ENCODE measurements at regions not wholly inside any gene's neighbourhood (a gene's known extent, or its start where the extent isn't known, plus 50 kb on each side); places are given as distances from the start of the nearest gene placed in this dataset.
A peak's percentile ranks its signal among the peaks of the same experiment; 100 is the strongest.

- Histone ChIP-seq H3K27me3 (ENCODE audit: control insufficient read depth, insufficient read depth, low read length) (no peaks in the 10 kb centered on the region), H3K36me3 (ENCODE audit: control insufficient read depth, insufficient read depth, low read length) (no peaks in the 10 kb centered on the region), H3K4me3 (ENCODE audit: low read depth, low read length) (no peak overlapping the region)
- ChIA-PET CTCF (no interaction called here), POLR2A (no interaction called here)
- no peak for TF ChIP-seq CTCF (IDR thresholded peaks at IDR 0.05; ENCODE audit: insufficient read depth, low read depth, low read length)
- no peak for DNase-seq (ENCODE audit: low read depth)
Measured at GRCh38 chrX:121975671-121976070, 928.3 kb downstream of the GLUD2 start.

- no peak for TF ChIP-seq CTCF (IDR thresholded peaks at IDR 0.05; ENCODE audit: insufficient read depth, low read depth, low read length)
- Histone ChIP-seq H3K36me3 (ENCODE audit: control insufficient read depth, insufficient read depth, low read length) (no peaks in the 10 kb centered on the region), H3K27me3 (ENCODE audit: control insufficient read depth, insufficient read depth, low read length) (no peaks in the 10 kb centered on the region), H3K4me3 (ENCODE audit: low read depth, low read length) (no peak overlapping the region)
- ChIA-PET POLR2A (no interaction called here), CTCF (no interaction called here)
- peak; percentile 72 for DNase-seq (ENCODE audit: low read depth)
Measured at GRCh38 chrX:121987163-121987562, 939.8 kb downstream of the GLUD2 start.

DNA sequence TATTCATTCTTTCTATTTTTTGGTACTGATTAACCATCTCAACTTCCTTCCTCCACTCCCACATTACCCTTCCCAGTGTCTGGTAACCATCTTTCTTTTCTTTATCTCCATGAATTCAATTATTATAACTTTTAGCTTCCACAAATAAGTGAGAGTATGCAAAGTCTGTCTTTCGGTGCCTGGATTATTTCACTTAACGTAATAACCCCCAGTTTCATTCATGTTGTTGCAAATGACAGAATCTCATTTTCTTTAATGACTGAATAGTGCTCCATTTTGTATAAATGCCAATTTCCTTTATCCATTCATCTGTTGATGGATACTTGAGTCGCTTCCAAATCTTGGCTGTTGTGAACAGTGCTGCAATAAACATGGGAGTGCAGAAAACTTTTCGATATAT is 940.4 kb downstream of the GLUD2 start:
- ChIA-PET POLR2A (no interaction called here), CTCF (no interaction called here)
- TF ChIP-seq CTCF (IDR thresholded peaks at IDR 0.05; ENCODE audit: insufficient read depth, low read depth, low read length) = no peak
- Histone ChIP-seq H3K4me3 (ENCODE audit: low read depth, low read length) (no peak overlapping the region), H3K36me3 (ENCODE audit: control insufficient read depth, insufficient read depth, low read length) (no peaks in the 10 kb centered on the region), H3K27me3 (ENCODE audit: control insufficient read depth, insufficient read depth, low read length) (no peaks in the 10 kb centered on the region)
- DNase-seq (ENCODE audit: low read depth) = no peak

- no peak overlapping the region for H3K4me3 ChIP-seq (ENCODE audit: low read depth, low read length)
- ChIA-PET POLR2A (no interaction called here), CTCF (no interaction called here)
- H3K27me3 ChIP-seq (ENCODE audit: control insufficient read depth, insufficient read depth, low read length) = no peaks in the 10 kb centered on the region
- H3K36me3 ChIP-seq (ENCODE audit: control insufficient read depth, insufficient read depth, low read length) = no peaks in the 10 kb centered on the region
- no peak for DNase-seq (ENCODE audit: low read depth)
- no peak for TF ChIP-seq CTCF (IDR thresholded peaks at IDR 0.05; ENCODE audit: insufficient read depth, low read depth, low read length)
Measured at GRCh38 chrX:122004127-122004526, 956.7 kb downstream of the GLUD2 start.

DNA sequence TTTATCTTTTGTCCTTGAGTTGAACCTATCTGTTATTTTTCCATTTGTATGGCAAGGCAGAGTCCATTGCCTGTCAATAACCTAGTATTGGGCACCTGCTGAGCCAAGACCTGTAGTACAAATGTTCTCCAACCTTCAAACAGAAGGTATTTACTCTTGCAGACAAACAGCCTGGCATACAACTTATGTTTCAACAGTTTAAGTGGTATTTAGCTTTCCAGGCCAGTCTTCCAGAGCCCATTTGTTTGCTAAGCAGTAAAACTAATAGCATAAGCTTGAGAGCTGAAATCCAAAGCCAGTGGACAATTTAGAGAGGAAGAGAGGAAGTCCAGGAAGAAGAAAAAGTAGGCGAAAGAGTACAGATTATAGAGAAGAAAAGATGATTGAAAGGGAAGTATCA is 979.3 kb downstream of the GLUD2 start:
- ChIA-PET CTCF (no interaction called here), POLR2A (no interaction called here)
- no peak for DNase-seq (ENCODE audit: low read depth)

More for the DNA sequence above, 979.3 kb downstream of the GLUD2 start:
- H3K36me3 ChIP-seq (ENCODE audit: control insufficient read depth, insufficient read depth, low read length) = no peaks in the 10 kb centered on the region
- H3K27me3 ChIP-seq (ENCODE audit: control insufficient read depth, insufficient read depth, low read length) = no peaks in the 10 kb centered on the region
- no peak for TF ChIP-seq CTCF (IDR thresholded peaks at IDR 0.05; ENCODE audit: insufficient read depth, low read depth, low read length)
- H3K4me3 ChIP-seq (ENCODE audit: low read depth, low read length) = no peak overlapping the region
